Smooth muscle cell (in vitro differentiated cells): ENCODE measurements at regions not wholly inside any gene's neighbourhood (a gene's known extent, or its start where the extent isn't known, plus 50 kb on each side); places are given as distances from the start of the nearest gene placed in this dataset.
A peak's percentile ranks its signal among the peaks of the same experiment; 100 is the strongest.

Experiments used
- DNase-seq: peaks from one replicate; lab custom pipeline; 2025; ENCODE audit not compliant: unreplicated experiment; lab: John Stamatoyannopoulos, UW
- H2AFZ ChIP-seq: fragments of 200-600 bp; sonication (generic); 2 replicates; pipeline ENCODE4 v1.6.0; 2016; ENCODE audit warnings: antibody characterized with exemption, low read depth, mild to moderate bottlenecking
- H3F3A ChIP-seq: fragments of 200-600 bp; sonication (generic); 2 replicates; pipeline ENCODE4 v1.6.0; 2017; ENCODE audit warnings: antibody characterized with exemption, low read depth
- H3K27ac ChIP-seq: fragments of 200-600 bp; sonication (generic); 2 replicates; pipeline ENCODE4 v1.5.1; 2016; ENCODE audit warnings: low read depth, mild to moderate bottlenecking
- H3K27me3 ChIP-seq: fragments of 200-600 bp; sonication (generic); 2 replicates; pipeline ENCODE4 v1.6.1; 2016; ENCODE audit warnings: low read depth, mild to moderate bottlenecking
- H3K36me3 ChIP-seq: fragments of 200-600 bp; sonication (generic); 2 replicates; pipeline ENCODE4 v1.5.1; 2016; ENCODE audit warnings: low read depth
- H3K4me1 ChIP-seq: fragments of 200-600 bp; sonication (generic); 2 replicates; pipeline ENCODE4 v1.5.1; 2016; ENCODE audit warnings: low read depth
- H3K4me2 ChIP-seq: fragments of 200-600 bp; sonication (generic); 2 replicates; pipeline ENCODE4 v1.6.0; 2016; ENCODE audit warnings: mild to moderate bottlenecking
- H3K4me3 ChIP-seq: fragments of 200-600 bp; sonication (generic); 2 replicates; pipeline ENCODE4 v1.5.1; 2016; ENCODE audit warnings: mild to moderate bottlenecking
- H3K79me2 ChIP-seq: fragments of 200-600 bp; sonication (generic); 2 replicates; pipeline ENCODE4 v1.6.0; 2016; ENCODE audit warnings: low read depth, mild to moderate bottlenecking
- H3K9ac ChIP-seq: fragments of 200-600 bp; sonication (generic); 2 replicates; pipeline ENCODE4 v1.6.0; 2016; ENCODE audit warnings: low read depth
- H3K9me3 ChIP-seq: fragments of 200-600 bp; sonication (generic); replicated peaks from 2 replicates; pipeline ENCODE4 v1.5.1; 2016; ENCODE audit warnings: low read depth
- H4K20me1 ChIP-seq: fragments of 200-600 bp; sonication (generic); 2 replicates; pipeline ENCODE4 v1.6.0; 2016; ENCODE audit warnings: low read depth
- WGBS: methylation state at CpG from one replicate; pipeline ENCODE4 v1.1.7; 2016; ENCODE audit warnings: low lambda C conversion rate; 5-methylcytosine and 5-hydroxymethylcytosine counted together
- TF ChIP-seq, protein P1 (sequence below): fragments of 200-600 bp; sonication (generic); IDR thresholded peaks from 2 replicates; pipeline ENCODE4 v1.5.1; 2017; ENCODE audit warnings: borderline replicate concordance, mild to moderate bottlenecking, antibody characterized with exemption; ENCODE audit not compliant: insufficient read depth, poor library complexity, severe bottlenecking

DNA sequence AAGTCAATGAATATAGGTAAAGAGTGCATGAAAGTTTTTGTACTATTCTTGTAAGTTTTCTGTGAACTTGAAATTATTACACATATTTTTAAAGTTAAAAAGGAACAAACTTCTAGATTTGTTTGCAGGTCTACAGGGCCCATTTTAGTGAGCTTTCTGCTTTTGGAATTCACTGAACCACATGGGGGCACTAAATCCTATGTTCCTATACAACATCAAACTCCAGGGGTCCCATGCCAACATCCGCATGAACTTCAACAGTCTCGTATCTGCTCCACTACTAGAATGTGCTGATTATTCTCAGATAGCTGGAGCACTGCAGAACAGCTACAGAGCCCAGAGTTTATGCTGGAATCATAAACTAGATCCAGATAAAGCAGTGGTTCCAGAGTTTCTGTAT, 347.9 kb upstream of the SPTLC3 start:
- Histone ChIP-seq H3K27ac (no peak overlapping the region), H3F3A (no peaks in the 10 kb centered on the region), H2AFZ (peak overlapping the region; percentile 58), H3K4me3 (no peak overlapping the region), H3K27me3 (no peaks in the 10 kb centered on the region), H3K4me2 (no peak overlapping the region), H3K36me3 (no peaks in the 10 kb centered on the region), H4K20me1 (no peaks in the 10 kb centered on the region), H3K79me2 (no peaks in the 10 kb centered on the region), H3K9ac (no peak overlapping the region), H3K9me3 (no peaks in the 10 kb centered on the region), H3K4me1 (no peaks in the 10 kb centered on the region)
- no peak for DNase-seq
- WGBS = 29% methylated on average over 2 of the region's 2 CpGs
- TF ChIP-seq, protein P1, sequence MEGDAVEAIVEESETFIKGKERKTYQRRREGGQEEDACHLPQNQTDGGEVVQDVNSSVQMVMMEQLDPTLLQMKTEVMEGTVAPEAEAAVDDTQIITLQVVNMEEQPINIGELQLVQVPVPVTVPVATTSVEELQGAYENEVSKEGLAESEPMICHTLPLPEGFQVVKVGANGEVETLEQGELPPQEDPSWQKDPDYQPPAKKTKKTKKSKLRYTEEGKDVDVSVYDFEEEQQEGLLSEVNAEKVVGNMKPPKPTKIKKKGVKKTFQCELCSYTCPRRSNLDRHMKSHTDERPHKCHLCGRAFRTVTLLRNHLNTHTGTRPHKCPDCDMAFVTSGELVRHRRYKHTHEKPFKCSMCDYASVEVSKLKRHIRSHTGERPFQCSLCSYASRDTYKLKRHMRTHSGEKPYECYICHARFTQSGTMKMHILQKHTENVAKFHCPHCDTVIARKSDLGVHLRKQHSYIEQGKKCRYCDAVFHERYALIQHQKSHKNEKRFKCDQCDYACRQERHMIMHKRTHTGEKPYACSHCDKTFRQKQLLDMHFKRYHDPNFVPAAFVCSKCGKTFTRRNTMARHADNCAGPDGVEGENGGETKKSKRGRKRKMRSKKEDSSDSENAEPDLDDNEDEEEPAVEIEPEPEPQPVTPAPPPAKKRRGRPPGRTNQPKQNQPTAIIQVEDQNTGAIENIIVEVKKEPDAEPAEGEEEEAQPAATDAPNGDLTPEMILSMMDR = peak; percentile 45

DNA sequence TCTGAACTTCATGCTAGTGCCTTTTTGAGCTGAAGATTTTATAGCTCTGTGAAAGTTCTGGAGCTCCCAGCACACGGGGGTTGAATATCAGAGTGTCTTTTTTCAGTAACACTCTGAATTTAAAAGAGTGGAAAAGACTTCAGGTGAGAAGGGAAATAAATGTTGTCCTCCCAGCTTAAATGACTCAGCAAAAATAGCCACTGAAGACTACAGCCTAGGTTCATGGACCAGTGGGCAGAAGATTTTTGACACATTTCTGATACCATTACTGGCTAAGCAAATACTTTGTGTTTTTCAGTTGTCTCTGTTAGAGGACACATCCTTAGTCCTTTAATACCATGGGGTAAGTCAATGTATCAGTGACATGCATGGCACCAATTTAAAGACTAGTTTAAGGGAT, 338.5 kb upstream of the SPTLC3 start:
- Histone ChIP-seq H3F3A (no peaks in the 10 kb centered on the region), H3K4me1 (no peaks in the 10 kb centered on the region), H2AFZ (no peak overlapping the region), H3K36me3 (no peaks in the 10 kb centered on the region), H3K9ac (no peak overlapping the region), H3K79me2 (no peaks in the 10 kb centered on the region), H3K4me2 (no peak overlapping the region), H4K20me1 (no peaks in the 10 kb centered on the region), H3K9me3 (no peaks in the 10 kb centered on the region), H3K4me3 (no peak overlapping the region), H3K27ac (no peak overlapping the region), H3K27me3 (no peaks in the 10 kb centered on the region)
- no peak for DNase-seq
- 56% methylated on average over 1 of the region's 1 CpG for WGBS
- TF ChIP-seq, protein P1 = no peak

DNA sequence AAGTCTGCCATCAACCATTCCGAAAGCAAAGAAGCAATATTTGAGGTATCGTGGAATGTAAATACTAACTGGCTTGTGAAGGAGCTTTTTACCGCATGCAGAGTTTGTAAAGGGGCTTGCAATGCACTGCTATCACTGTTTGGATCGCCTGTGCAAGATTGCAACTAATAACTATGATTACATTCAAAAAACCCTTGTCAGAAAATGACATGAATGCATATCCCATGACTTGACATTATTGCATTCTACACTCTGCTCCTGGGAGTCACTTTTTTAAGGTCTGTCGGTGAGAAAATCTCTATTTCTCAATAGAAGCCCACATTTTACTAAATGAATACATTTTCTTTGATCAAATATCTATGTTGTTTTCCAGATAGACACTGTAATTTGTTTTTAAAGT, 335.4 kb upstream of the SPTLC3 start:
- H3K36me3 ChIP-seq = no peaks in the 10 kb centered on the region
- no peaks in the 10 kb centered on the region for H4K20me1 ChIP-seq
- DNase-seq = no peak
- peak overlapping the region; percentile 31 for H3K4me2 ChIP-seq
- WGBS = 66% methylated on average over 5 of the region's 5 CpGs
- no peaks in the 10 kb centered on the region for H3K9me3 ChIP-seq
- H3K4me1 ChIP-seq = no peaks in the 10 kb centered on the region
- no peaks in the 10 kb centered on the region for H3K27me3 ChIP-seq
- H3F3A ChIP-seq = no peaks in the 10 kb centered on the region
- H2AFZ ChIP-seq = no peak overlapping the region
- no peak overlapping the region for H3K9ac ChIP-seq
- TF ChIP-seq, protein P1 = no peak
- H3K27ac ChIP-seq = no peak overlapping the region
- H3K79me2 ChIP-seq = no peaks in the 10 kb centered on the region
- H3K4me3 ChIP-seq = no peak overlapping the region

DNA sequence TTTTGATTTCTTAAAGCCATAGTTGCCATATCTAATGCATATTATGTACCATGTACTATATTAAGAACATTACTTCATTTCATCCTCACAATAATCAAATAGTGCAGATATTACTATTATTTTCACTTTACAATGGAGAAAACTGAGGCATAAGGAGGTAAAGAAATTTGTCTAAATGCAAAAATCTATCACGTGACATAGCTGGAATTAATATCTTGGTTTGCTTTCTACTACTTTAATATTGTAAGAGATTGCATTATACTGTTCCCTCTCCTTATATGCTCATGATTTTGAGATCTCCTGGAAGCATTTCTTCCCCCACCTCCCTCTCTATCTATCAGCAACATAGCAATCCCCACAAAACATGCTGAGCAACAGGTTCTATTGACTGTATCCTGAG, 330.8 kb upstream of the SPTLC3 start:
- H3F3A ChIP-seq = no peaks in the 10 kb centered on the region
- no peaks in the 10 kb centered on the region for H3K36me3 ChIP-seq
- no peaks in the 10 kb centered on the region for H3K79me2 ChIP-seq
- H3K27me3 ChIP-seq = no peaks in the 10 kb centered on the region
- 77% methylated on average over 1 of the region's 1 CpG for WGBS
- no peak overlapping the region for H3K4me2 ChIP-seq
- H3K4me1 ChIP-seq = no peaks in the 10 kb centered on the region
- TF ChIP-seq, protein P1 = no peak
- no peak for DNase-seq
- H3K27ac ChIP-seq = no peak overlapping the region
- no peak overlapping the region for H3K9ac ChIP-seq
- no peaks in the 10 kb centered on the region for H4K20me1 ChIP-seq
- no peak overlapping the region for H2AFZ ChIP-seq
- H3K4me3 ChIP-seq = no peak overlapping the region
- no peaks in the 10 kb centered on the region for H3K9me3 ChIP-seq
